HUDEP-2 (cell line): ENCODE measurements at regions not wholly inside any gene's neighbourhood (a gene's known extent, or its start where the extent isn't known, plus 50 kb on each side); places are given as distances from the start of the nearest gene placed in this dataset.
A peak's percentile ranks its signal among the peaks of the same experiment; 100 is the strongest.
"Not testable (repeated sequence)": the region's sequence is repeated elsewhere in the genome, so short reads cannot be mapped to it uniquely, and the experiment has no call there.

Source experiments
- DNase-seq, 76 experiments: peaks; one replicate each; lab custom pipeline; 2025; ENCODE audit not compliant: unreplicated experiment in 76 of 76; lab: John Stamatoyannopoulos, UW

- DNase-seq, result not testable (repeated sequence)
Measured at GRCh38 chr9:85792057-85792456, 50.3 kb upstream of the AGTPBP1 start.

DNA sequence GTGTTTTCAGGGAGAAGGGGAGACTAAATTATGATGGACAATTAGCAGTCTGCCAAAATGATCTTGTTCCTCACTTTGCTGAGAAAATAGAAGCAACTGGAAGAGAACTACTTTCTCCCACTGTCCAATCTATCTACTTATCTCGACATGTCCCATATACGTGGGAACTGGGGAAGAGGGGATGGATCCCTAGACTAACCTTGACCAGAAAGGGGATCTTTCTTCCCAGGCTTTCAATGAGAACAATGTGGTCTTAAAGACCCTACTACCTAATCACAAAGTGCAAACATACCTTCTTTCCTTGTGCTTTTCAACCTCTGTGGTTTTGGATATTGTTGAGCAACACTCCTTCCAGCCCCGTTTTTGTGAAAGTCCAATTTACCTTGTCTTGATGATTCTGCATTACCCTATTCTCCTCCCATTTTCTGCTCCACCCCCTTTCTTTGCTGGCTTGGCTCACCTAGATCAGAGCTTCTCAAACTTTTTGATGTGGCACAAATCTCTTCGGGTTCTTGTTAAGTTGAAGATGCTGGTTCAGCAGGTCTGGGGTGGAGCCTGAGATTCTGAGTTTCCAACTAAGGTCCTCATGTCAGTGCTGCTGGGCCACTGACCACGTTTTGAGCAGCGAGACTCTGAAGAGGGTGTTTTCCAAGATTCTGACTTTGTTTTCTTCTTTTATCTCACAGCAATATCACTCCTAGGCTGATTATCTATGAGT lies 61.4 kb upstream of the AGTPBP1 start:
- not testable (repeated sequence) for DNase-seq

- DNase-seq, result peak in 2 of 76 experiments; percentile 29
Measured at GRCh38 chr9:85804847-85805133, 63.0 kb upstream of the AGTPBP1 start.

DNA sequence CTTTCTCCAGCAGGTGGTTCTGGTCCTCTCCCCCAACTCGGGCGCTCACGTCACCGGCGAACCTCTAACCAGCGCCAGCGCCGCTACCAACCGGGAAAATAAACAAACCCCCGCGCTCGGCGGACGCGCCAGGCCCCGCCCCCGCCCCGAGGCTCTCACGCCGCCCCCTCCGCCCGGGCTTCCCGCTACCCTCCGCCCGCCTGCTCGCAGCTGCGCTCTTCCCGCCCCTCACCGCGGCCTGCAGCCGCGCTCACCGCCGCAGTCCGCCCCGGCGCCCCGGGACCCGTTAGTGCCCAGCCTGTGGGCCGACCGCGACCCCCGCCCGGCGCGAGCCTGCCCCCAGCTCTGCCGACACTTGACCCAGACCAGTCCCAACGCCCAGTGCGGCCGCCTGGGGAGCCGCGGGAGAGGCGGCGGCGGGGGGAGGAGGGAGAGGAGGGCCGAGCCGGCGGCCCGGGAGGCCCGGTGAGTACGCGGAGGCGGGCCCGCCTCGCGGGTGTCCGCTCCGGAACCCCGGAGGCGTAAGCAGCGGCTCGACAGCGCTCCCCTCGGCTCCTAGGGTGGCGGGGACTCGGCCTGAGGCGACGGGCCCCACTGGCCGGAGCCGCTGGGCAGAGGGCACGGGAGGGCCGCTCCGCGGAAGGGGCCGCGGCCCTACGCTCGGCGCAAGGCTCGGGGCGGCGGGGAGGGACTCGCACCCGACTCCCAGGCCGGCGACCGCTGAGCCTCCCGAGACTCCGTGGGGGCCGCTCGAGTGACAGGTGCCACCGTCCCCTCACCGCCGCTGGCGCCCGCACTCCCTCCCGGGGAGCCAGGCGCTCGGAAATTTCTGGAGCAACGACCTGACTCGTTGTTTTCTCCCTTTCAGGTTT lies 63.6 kb upstream of the AGTPBP1 start:
- peak in 65 of 76 experiments; percentile 8 to 72 (median 53) for DNase-seq

- not testable (repeated sequence) for DNase-seq
Measured at GRCh38 chr9:85808329-85808728, 66.6 kb upstream of the AGTPBP1 start.

GRCh38 chr9:85813388-85813787 lies 71.6 kb upstream of the AGTPBP1 start:
- DNase-seq, result not testable (repeated sequence)

GRCh38 chr9:85814800-85815199 lies 73.0 kb upstream of the AGTPBP1 start:
- peak in 3 of 76 experiments; percentile 0 to 26 (median 10) for DNase-seq

DNA sequence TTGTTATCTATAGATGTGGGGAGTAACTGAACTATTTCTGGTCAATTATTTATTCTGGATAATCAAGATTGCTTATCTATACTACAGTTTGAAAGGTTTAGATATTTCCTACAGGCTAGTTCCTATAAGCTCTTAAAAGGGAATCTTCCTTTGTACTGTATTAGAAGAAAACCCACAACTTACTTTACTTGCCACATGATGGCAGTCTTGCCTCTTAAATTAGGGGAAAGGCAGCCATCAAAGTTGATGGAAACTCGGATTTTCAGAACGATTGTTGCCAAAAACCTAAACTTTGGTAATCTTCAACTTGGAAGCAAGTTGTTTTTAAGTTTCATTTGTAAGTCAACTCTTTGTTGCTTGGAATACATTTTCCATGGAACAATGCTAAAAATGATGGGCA lies 77.2 kb upstream of the AGTPBP1 start:
- peak in 13 of 76 experiments; percentile 1 to 43 (median 15) for DNase-seq

GRCh38 chr9:85820598-85820997 lies 78.8 kb upstream of the AGTPBP1 start:
- not testable (repeated sequence) for DNase-seq

DNA sequence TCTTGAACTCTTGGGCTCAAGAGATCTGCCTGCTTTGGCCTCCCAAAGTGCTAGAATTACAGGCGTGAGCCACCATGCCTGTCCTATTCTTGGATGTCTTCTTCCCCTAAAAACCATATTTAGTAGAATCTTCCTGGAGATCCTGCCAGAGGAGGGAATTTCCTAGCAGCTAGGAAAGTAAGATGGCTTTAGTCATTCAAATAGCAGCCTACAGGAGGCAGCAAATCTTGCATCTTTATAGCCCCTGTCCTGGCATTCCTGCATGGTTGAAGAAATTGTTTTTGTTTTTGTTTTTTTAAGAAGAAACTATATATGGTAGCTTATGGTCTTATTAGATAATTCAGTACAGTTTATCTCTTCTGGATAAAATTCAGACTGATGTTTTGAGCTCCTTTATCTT lies 83.2 kb upstream of the AGTPBP1 start:
- DNase-seq, result peak in 1 of 76 experiments; percentile 17

DNA sequence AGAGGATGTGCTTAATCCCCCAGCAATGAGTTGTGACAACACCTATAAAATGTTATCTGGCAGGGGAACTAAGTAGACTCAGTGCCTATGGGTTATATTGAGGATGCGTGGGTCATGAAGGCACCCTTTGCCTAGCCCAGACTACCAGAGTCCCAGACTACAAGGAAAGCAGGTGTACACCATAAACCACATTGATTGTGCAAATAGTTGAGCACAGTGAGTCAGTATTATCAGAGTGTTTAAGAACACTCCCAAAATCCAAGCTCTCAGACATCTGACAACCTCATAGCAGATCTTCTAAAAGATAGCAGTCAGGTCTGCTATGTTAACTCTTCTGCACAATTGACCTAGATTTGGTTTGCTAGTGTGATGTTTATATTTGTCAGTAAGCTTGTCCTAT lies 92.8 kb upstream of the AGTPBP1 start:
- peak in 1 of 76 experiments; percentile 5 for DNase-seq

GRCh38 chr9:85843949-85844348 lies 97.0 kb upstream of the NAA35 start:
- not testable (repeated sequence) for DNase-seq

DNA sequence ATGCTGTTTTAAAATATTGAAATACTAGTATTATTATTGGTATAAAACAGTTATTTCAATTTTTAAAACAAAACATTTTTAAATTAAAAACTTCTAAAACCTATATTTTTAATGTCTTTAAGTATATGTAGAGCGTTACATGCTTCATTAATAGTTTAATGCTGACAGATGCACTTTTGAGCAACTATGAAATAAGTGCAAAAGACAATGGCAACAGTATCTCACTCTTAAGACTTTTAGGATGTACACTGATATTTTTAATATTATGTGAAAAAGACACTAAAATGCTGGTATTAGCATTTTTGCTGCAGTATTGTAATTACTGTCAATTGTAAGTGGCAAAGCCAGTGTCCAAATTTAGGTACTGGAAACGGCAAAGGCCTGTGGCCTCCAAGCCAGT lies 93.2 kb upstream of the NAA35 start:
- not testable (repeated sequence) for DNase-seq

GRCh38 chr9:85858056-85858750 lies 82.7 kb upstream of the NAA35 start:
- no peak for DNase-seq

- no peak for DNase-seq
Measured at GRCh38 chr9:85859765-85860164, 81.2 kb upstream of the NAA35 start.

DNA sequence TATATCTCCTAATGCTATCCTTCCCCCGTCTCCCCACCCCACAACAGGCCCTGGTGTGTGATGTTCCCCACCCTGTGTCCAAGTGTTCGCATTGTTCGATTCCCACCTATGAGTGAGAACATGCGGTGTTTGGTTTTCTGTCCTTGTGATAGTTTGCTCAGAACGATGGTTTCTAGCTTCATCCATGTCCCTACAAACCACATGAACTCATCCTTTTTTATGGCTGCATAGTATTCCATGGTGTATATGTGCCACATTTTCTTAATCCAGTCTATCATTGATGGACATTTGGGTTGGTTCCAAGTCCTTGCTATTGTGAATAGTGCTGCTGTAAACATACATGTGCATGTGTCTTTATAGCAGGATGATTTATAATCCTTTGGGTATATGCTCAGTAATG lies 79.1 kb upstream of the NAA35 start:
- not testable (repeated sequence) for DNase-seq

DNA sequence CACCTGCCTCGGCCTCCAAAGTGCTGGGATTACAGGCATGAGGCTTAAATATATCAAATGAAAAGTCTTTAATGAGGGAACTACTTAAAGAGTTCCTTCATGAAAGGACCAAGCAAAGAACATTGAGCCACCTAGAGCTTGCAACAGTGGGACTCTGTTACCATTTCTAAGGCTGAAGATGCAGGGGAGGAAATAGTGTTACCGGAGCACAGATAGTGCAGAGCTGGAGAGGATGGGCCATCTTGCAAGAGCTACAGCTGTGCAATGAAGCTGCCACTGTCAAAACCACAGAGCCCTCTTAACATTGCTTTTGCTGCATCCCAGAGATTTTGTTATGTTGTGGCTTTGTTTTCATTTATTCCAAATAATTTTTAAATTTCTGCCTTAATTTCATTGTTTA lies 77.1 kb upstream of the NAA35 start:
- DNase-seq, result no peak

- DNase-seq, result no peak
Measured at GRCh38 chr9:85871008-85871407, 69.9 kb upstream of the NAA35 start.

DNA sequence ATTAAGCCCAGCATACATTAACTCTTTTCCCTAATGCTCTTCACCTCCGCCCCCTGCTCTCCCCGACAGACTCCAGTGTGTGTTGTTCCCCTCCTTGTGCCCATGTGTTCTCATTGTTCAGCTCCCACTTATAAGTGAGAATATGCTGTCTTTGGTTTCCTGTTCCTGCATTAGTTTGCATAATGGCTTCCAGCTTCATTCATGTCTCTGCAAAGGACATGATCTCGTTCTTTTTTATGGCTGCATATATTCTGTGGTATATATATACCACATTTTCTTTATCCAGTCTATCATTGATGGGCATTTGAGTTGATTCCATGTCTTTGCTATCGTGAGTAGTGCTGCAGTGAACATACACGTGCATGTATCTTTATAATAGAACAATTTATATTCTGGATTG lies 69.3 kb upstream of the NAA35 start:
- DNase-seq, result not testable (repeated sequence)

- no peak for DNase-seq
Measured at GRCh38 chr9:85872463-85872862, 68.5 kb upstream of the NAA35 start.

DNA sequence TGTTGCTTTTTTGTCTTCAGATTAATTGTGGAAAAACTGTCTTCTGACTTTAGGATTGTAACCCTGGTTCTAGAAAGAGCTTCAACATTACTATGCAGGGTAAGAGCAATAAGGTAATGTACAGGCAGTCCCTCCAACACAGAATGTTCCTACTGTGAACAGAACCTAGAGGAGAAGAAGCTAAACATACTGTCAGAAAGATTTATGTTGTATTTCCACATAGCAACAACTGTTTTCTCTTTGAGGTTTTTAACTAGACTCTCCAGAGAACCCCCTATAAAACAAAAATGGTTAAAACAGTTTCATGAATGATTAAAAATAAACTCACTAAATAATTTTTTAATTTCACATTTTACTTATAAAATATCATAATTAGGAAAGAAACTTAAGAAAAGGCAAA lies 64.3 kb upstream of the NAA35 start:
- DNase-seq, result no peak
